HG03139 (cell line): ENCODE measurements at regions not wholly inside any gene's neighbourhood (a gene's known extent, or its start where the extent isn't known, plus 50 kb on each side); places are given as distances from the start of the nearest gene placed in this dataset.

ENCODE experiments used
- ATAC-seq: cut with Tn5 transposase; IDR thresholded peaks from one replicate; pipeline ENCODE4 v1.9.1; 2021; ENCODE audit not compliant: unreplicated experiment

GRCh38 chr3:66592016-66592761 is 91.4 kb upstream of the LRIG1 start:
- ATAC-seq: no peak

DNA sequence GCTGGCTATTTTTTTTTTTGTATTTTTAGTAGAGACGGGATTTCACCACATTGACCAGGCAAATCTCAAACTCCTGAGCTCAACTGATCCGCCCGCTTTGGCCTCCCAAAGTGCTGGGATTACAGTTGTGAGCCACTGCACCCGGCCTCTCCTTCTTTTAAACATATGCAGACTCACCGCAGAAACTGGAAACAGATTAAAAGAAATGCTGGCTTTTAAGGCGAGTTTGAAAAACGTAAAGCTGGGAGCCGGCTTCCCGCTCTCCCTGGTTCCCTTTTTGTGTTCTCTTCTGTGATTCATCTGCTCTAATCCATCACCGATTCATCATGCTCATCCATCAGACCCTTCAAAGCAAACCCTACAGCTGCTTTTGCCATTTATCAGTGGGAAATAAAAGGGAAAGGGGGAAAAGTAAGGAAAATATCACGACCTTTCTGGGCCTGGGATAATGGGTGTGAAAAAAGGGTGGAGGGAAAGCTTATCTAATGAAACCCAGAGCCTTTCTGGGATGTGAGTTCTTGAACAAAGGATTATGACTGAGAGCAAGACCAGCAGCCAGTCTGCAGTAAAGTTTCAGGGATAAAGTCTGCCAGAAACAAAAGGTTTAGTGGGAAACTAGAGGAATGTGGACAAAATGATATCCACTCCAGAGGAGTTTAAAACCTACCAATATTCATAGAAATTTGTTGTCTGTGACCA is 92.3 kb upstream of the LRIG1 start:
- no peak for ATAC-seq

- ATAC-seq: no peak
Observed at GRCh38 chr3:66593978-66594377, 93.2 kb upstream of the LRIG1 start.

DNA sequence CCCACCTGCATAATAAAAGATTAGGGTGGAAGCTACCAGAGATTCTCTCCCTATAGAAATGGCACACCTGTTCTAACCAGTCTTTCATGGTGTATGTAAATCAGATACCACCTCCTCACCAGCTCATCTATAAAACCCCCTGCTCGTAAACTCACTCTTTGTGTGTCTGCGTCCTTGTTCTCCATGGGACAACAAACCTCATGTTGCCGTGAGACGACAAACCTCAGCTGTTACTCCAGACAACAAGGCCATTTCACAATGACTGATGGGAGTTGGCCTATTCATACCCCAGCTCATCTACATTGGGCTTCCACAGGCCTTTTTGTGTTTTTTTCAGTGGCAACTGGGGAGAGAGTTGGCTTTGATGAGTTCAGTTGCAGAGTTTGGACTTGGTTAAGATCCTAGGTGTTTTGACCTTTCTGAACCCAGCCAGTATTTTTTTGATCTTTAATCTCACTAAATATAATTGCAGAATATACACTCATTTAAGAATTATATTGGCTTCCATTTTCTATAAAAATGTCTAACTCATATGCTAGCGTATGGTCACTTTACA is 96.6 kb upstream of the LRIG1 start:
- no peak for ATAC-seq

- ATAC-seq: no peak
Observed at GRCh38 chr3:66598168-66598567, 97.3 kb upstream of the LRIG1 start.

DNA sequence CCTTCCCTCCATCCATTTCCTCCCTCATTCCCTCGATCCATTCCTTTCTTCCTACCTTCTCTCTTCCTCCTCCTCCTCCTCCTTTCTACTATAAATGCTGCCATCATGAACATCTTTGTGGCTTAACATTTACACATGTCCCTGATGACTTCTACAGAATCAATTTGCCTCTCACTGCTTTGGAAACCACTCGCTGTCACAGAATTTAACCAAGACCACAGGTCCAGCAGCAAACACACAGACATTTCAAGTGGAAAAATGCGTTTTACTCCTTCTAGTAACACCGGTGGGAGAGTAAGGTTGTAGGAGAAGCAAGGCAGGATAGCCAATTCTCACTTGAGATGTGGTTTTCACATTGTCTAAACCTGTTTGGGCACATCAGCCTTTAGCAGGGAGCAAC is 101.4 kb upstream of the LRIG1 start:
- no peak for ATAC-seq

DNA sequence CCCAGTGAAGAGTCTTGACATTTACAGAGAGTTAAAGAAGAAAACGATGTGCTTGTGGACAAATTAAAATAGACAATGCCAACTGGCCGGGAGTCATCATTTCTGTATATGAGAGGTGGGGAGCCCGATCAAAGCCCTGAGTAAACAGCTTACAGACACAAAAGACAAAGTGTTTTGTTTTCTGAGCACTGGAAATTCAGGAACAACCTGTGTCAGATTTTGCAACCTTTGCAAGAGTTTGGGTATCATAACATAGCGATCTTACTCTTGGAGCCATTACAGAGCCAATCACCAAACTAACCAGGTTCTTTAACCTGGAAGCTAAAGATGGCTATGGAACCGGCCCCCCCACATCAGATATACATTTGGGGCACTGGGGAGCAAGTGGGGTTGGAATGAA is 101.9 kb upstream of the LRIG1 start:
- no peak for ATAC-seq

- ATAC-seq: no peak
Observed at GRCh38 chr3:66603151-66603611, 102.4 kb upstream of the LRIG1 start.

DNA sequence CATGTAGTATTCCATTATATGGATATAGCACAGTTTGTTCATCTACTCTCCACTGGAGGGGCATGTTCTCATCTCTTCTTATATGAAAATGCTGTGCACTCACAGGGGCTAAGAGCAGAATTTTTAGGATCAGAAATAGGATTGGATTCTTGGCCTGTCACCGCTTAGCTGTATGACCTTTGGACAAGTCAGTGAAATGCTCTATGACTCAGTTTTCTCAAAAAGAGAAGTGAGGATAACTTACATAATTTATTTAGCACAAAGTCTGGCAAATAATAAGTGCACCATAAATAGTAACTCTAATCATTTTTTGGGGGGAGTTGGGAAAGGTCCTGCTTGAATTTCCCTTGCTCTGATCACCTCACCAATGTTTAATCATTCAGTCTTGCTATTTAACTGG is 103.7 kb upstream of the LRIG1 start:
- ATAC-seq: no peak

GRCh38 chr3:66606126-66606525 is 105.3 kb upstream of the LRIG1 start:
- no peak for ATAC-seq

DNA sequence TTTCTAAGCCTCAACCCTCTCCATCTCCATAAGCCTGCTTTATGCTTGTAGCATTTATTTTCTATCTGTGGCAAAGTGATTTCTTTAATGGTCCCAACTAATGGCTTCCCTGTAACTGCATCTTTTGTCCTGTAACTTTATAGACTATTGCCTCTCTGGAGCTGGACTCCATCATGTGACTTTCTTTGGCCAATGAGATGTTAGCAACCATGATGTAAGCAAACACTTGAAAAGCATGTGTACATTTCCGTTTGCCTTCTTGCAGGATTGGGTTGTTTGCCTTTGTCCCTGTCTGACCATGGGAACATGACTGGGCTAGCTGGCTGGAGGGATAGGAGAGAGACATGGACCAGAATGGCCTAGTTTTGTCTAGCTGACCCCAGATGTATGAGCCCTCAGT is 106.0 kb upstream of the LRIG1 start:
- no peak for ATAC-seq

DNA sequence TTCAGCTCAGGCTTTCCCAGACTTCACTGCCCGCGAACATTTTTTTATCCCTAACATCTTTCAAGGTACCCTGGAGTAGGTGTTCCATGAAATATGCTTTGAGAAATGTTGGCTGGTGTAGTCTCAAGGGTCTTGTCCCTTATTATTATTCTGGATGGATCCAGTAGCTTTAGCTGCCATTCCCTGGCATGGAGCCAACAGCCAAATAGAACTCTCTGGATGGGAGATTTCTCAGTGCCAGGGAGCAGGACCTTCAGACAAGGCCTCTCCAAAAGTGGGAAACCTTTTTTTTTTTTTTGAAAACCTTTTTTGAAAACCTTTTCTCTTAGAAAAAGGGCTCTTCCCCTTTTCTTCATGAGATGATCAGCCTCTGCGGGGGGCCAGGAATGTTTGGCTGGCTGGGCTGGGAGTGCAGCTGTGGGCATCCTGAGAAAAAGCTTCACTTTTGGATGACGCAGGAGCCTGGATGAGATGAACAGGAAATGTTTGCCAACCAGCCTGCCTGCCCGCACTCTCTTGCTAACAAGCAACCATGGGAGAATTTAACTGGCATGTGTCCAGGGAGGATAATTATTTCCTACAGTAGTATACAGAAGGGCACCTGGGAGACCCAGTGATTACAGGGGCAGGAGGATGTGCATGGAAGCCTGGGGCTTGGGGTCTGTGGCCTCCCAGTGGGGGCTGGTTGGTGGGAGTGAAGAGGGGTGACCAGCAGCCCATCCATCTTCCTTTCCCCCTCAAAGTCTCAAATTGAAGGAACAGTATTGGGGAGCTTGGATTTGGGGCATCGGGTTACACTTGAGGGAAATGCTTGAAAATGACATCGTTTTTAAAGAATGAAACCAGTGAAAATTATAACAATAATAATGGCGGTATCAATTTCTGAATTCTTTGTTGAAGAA is 109.1 kb upstream of the LRIG1 start:
- no peak for ATAC-seq

- no peak for ATAC-seq
Observed at GRCh38 chr3:66610562-66610909, 109.7 kb upstream of the LRIG1 start.

GRCh38 chr3:66615643-66616301 is 115.0 kb upstream of the LRIG1 start:
- no peak for ATAC-seq

GRCh38 chr3:66617351-66617750 is 116.5 kb upstream of the LRIG1 start:
- ATAC-seq: no peak

DNA sequence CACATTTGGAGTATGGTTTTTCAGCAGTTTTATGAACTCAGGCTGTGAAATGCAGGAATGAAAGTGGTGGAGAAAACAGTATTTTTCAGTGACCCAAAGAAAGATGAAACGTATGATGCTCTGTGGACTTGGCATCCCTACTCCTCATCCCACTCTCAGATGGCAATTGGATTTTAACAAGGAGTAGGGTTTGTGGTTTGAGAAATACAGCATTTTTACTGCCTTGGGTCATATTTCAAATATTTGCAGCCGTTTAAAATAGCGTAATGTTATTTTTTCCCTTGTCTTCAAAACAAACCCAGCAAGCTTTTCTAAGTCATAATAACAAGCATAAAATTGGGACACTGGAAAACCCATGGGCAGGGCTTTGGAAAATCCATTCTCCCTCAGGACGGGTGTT is 117.2 kb upstream of the LRIG1 start:
- ATAC-seq: no peak

- no peak for ATAC-seq
Observed at GRCh38 chr3:66620296-66620695, 119.5 kb upstream of the LRIG1 start.

GRCh38 chr3:66622756-66623457 is 122.1 kb upstream of the LRIG1 start:
- no peak for ATAC-seq

DNA sequence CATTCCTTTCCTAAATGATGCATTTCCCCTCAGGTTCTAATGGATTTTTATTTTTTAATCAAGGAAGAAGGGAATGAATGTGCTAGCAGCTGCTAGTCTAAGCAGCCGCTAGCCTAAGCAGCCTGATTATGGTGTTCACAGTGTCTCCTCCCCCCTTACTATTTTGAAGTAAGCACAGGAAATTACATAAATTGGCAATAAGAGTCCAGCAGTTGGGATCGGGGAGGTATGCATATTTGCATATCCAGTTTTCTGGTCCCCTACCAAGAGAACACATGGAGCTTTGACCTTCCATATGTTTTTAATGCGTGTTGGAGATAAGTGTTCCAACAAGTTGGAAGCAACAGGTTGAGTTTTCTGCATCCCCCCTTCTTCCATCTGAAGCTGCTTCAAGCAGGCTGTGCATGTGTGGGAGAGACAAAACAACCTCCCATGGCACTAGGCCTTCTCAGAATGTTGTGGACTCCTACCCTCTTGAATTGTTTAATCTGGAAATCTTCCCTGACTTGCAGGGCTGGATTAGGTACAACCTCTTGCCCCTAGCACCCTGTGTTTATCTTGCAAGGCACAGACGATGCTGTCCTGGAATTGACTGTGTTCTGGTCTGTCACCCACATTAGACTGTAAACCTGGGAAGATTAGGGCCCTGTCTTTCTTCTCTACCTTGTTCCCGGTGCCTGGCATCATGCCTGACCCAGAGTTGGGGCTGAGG is 124.8 kb upstream of the LRIG1 start:
- ATAC-seq: no peak
